SK-N-SH (cell line): ENCODE measurements at regions not wholly inside any gene's neighbourhood (a gene's known extent, or its start where the extent isn't known, plus 50 kb on each side); places are given as distances from the start of the nearest gene placed in this dataset.
"Not testable (repeated sequence)": the region's sequence is repeated elsewhere in the genome, so short reads cannot be mapped to it uniquely, and the experiment has no call there.

Experiments
- CTCF ChIA-PET: fragments of 300-600, 350-600 bp; formaldehyde crosslinking; extraction: SDS; loops from one replicate; lab custom pipeline; 2021; lab: Yijun Ruan, JAX
- POLR2A ChIA-PET: fragments of 350-600 bp; sonication (Branson Sonifier 250); formaldehyde crosslinking; extraction: SDS; loops from one replicate; lab custom pipeline; 2020; ENCODE audit warnings: antibody characterized with exemption, inconsistent platforms; lab: Yijun Ruan, JAX
- DNase-seq: peaks from one replicate; pipeline ENCODE4 v3.0.0; 2012
- H2AFZ ChIP-seq: fragments of 200-600 bp; sonication (generic); 2 replicates; pipeline ENCODE4 v1.8.1; 2016; ENCODE audit warnings: antibody characterized with exemption, mild to moderate bottlenecking, low read depth
- H3F3A ChIP-seq: fragments of 200-600 bp; sonication (generic); replicated peaks from 2 replicates; pipeline ENCODE3; 2016; ENCODE audit warnings: antibody characterized with exemption, mild to moderate bottlenecking; ENCODE audit not compliant: insufficient read depth
- H3K27ac ChIP-seq, 2 experiments: fragments of 200-500 bp in 1 of 2; fragments of 200-600 bp in 1 of 2; sonication (Bioruptor generic) in 1 of 2; sonication (generic), shearing (Covaris generic) in 1 of 2; 2 replicates each; pipeline versions ENCODE4 v1.5.1 to v1.6.1; 2014 to 2016; ENCODE audit warnings: low read depth in 2 of 2, inconsistent platforms in 1 of 2, low read length in 1 of 2, mild to moderate bottlenecking in 1 of 2, mixed read lengths in 1 of 2
- H3K27me3 ChIP-seq: fragments of 200-600 bp; sonication (generic), shearing (Covaris generic); 2 replicates; pipeline ENCODE4 v1.6.1; 2016; ENCODE audit warnings: mixed run types; ENCODE audit not compliant: insufficient read depth
- H3K36me3 ChIP-seq, 2 experiments: fragments of 200-500 bp in 1 of 2; fragments of 200-600 bp in 1 of 2; sonication (Bioruptor generic) in 1 of 2; sonication (generic) in 1 of 2; replicated peaks in 1 of 2; 2 replicates each; pipeline versions ENCODE3 to v1.5.1; 2014 to 2016; ENCODE audit warnings: low read length in 1 of 2, mild to moderate bottlenecking in 1 of 2; ENCODE audit not compliant: insufficient read depth in 2 of 2, control insufficient read depth in 1 of 2
- H3K4me1 ChIP-seq, 2 experiments: fragments of 200-500 bp in 1 of 2; fragments of 200-600 bp in 1 of 2; sonication (Bioruptor generic) in 1 of 2; sonication (generic), shearing (Covaris generic) in 1 of 2; 2 replicates each; pipeline versions ENCODE4 v1.5.1 to v1.6.1; 2014 to 2016; ENCODE audit warnings: low read depth in 1 of 2, low read length in 1 of 2, mixed run types in 1 of 2; ENCODE audit not compliant: insufficient read depth in 2 of 2, control insufficient read depth in 1 of 2
- H3K4me2 ChIP-seq: fragments of 200-600 bp; sonication (generic), shearing (Covaris generic); 2 replicates; pipeline ENCODE4 v1.6.1; 2017; ENCODE audit warnings: mixed run types
- H3K4me3 ChIP-seq, 2 experiments: fragments of 200-500 bp in 1 of 2; fragments of 200-600 bp in 1 of 2; sonication (Bioruptor generic) in 1 of 2; sonication (generic), shearing (Covaris generic) in 1 of 2; 2 replicates each; pipeline versions ENCODE4 v1.5.1 to v1.8.1; 2014 to 2016; ENCODE audit warnings: low read depth in 2 of 2, inconsistent platforms in 1 of 2, low read length in 1 of 2, mild to moderate bottlenecking in 1 of 2, mixed read lengths in 1 of 2, moderate library complexity in 1 of 2
- H3K79me2 ChIP-seq: fragments of 200-600 bp; sonication (generic); 2 replicates; pipeline ENCODE4 v1.8.1; 2017; ENCODE audit warnings: mild to moderate bottlenecking; ENCODE audit not compliant: insufficient read depth
- H3K9ac ChIP-seq: fragments of 200-600 bp; sonication (generic); 2 replicates; pipeline ENCODE4 v1.6.1; 2017; ENCODE audit warnings: mixed run types
- H3K9me2 ChIP-seq: fragments of 200-600 bp; sonication (generic); 2 replicates; pipeline ENCODE4 v1.6.1; 2017; ENCODE audit warnings: mixed run types
- H3K9me3 ChIP-seq: fragments of 200-600 bp; sonication (generic); 2 replicates; pipeline ENCODE4 v1.6.1; 2017; ENCODE audit warnings: mixed run types, mild to moderate bottlenecking, moderate library complexity
- H4K20me1 ChIP-seq: fragments of 200-600 bp; sonication (generic); 2 replicates; pipeline ENCODE4 v1.6.1; 2017; ENCODE audit warnings: mild to moderate bottlenecking, mixed run types; ENCODE audit not compliant: insufficient read depth
- CHD2 ChIP-seq: fragments of 150-350 bp; IDR thresholded peaks from 2 replicates; pipeline ENCODE4 v1.6.1; 2018; ENCODE audit warnings: low read length; ENCODE audit not compliant: partially characterized antibody
- FOSL2 ChIP-seq: IDR thresholded peaks from 2 replicates; pipeline ENCODE4 v1.4.0; 2012; ENCODE audit warnings: low read depth, mild to moderate bottlenecking, moderate library complexity, borderline replicate concordance
- FOXM1 ChIP-seq: IDR thresholded peaks from 2 replicates; pipeline ENCODE4 v1.4.0; 2012; ENCODE audit warnings: low read depth, mild to moderate bottlenecking
- GABPA ChIP-seq: IDR thresholded peaks from 2 replicates; pipeline ENCODE4 v1.4.0; 2012; ENCODE audit warnings: low read depth, mild to moderate bottlenecking
- IRF3 ChIP-seq: fragments of 150-350 bp; IDR thresholded peaks from 2 replicates; pipeline ENCODE4 v1.6.1; 2016; ENCODE audit warnings: mild to moderate bottlenecking, low read depth, low read length
- MXI1 ChIP-seq: IDR thresholded peaks from 2 replicates; pipeline ENCODE4 v1.6.1; 2012; ENCODE audit warnings: mild to moderate bottlenecking, low read depth, low read length, improper control_type of control experiment
- RAD21 ChIP-seq: IDR thresholded peaks from 2 replicates; pipeline ENCODE4 v1.6.1; 2012; ENCODE audit warnings: mild to moderate bottlenecking, low read length
- TEAD4 ChIP-seq: IDR thresholded peaks from 2 replicates; pipeline ENCODE4 v1.4.0; 2012; ENCODE audit warnings: mild to moderate bottlenecking, borderline replicate concordance; ENCODE audit not compliant: insufficient read depth
- WGBS: methylation state at CpG from one replicate; pipeline ENCODE4 v1.1.6; 2017; ENCODE audit warnings: low lambda C conversion rate; 5-methylcytosine and 5-hydroxymethylcytosine counted together
- TF ChIP-seq, protein P1 (sequence below): IDR thresholded peaks from 2 replicates; pipeline ENCODE4 v1.4.0; 2012; ENCODE audit warnings: low read depth, borderline replicate concordance

- H3K27me3 ChIP-seq = no peaks in the 10 kb centered on the region
- POLR2A ChIA-PET = no interaction called here
- TF ChIP-seq FOSL2 (no peak), GABPA (no peak), IRF3 (no peak), FOXM1 (no peak), CHD2 (no peak), MXI1 (no peak), TEAD4 (no peak), RAD21 (no peak)
- TF ChIP-seq, protein P1, sequence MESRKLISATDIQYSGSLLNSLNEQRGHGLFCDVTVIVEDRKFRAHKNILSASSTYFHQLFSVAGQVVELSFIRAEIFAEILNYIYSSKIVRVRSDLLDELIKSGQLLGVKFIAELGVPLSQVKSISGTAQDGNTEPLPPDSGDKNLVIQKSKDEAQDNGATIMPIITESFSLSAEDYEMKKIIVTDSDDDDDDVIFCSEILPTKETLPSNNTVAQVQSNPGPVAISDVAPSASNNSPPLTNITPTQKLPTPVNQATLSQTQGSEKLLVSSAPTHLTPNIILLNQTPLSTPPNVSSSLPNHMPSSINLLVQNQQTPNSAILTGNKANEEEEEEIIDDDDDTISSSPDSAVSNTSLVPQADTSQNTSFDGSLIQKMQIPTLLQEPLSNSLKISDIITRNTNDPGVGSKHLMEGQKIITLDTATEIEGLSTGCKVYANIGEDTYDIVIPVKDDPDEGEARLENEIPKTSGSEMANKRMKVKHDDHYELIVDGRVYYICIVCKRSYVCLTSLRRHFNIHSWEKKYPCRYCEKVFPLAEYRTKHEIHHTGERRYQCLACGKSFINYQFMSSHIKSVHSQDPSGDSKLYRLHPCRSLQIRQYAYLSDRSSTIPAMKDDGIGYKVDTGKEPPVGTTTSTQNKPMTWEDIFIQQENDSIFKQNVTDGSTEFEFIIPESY = no peak
- TF ChIP-seq, all 33 proteins: peak for 0
- no peaks in the 10 kb centered on the region for H3K36me3 ChIP-seq
- H3F3A ChIP-seq = no peaks in the 10 kb centered on the region
- no peak overlapping the region for H3K9ac ChIP-seq
- H3K27ac ChIP-seq = no peak overlapping the region
- no peaks in the 10 kb centered on the region for H3K4me1 ChIP-seq
- CTCF ChIA-PET = no interaction called here
- no peaks in the 10 kb centered on the region for H3K79me2 ChIP-seq
- no peaks in the 10 kb centered on the region for H3K9me2 ChIP-seq
- H4K20me1 ChIP-seq = no peaks in the 10 kb centered on the region
- DNase-seq = no peak
- WGBS = 47% methylated on average over 2 of the region's 2 CpGs
- H3K4me3 ChIP-seq = no peak overlapping the region
- H3K9me3 ChIP-seq = no peaks in the 10 kb centered on the region
- H2AFZ ChIP-seq = no peak overlapping the region
- no peak overlapping the region for H3K4me2 ChIP-seq
Observed at GRCh38 chr12:3428631-3429030, 62.4 kb upstream of the PRMT8 start.

DNA sequence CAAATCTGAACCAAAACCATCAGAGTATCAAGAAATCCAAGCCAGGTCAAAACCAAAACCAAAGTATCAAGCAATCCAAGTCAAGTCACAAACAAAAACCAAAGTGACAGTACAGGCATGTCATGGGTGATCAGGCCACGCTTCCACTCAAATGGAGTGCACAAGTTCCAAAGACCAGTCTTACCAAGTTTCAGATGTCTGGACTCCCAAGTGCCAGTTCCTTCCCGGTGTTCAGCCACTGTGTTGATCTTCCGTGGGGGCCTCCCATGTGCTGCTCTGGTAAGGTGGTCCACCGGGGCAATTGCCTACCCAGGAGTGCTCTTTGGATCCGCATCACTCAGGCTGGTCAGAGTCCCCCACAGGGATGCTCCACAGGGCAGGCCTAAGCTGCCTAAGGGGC, 61.5 kb upstream of the PRMT8 start:
- H3K9ac ChIP-seq, H3K79me2 ChIP-seq, CTCF ChIA-PET, H3K27me3 ChIP-seq, H3K9me3 ChIP-seq, POLR2A ChIA-PET, H3K27ac ChIP-seq, H3K4me3 ChIP-seq, DNase-seq, H3F3A ChIP-seq, H2AFZ ChIP-seq, H4K20me1 ChIP-seq, H3K36me3 ChIP-seq, H3K9me2 ChIP-seq, H3K4me1 ChIP-seq, H3K4me2 ChIP-seq: not testable (repeated sequence)
- 32% methylated on average over 5 of the region's 5 CpGs for WGBS

DNA sequence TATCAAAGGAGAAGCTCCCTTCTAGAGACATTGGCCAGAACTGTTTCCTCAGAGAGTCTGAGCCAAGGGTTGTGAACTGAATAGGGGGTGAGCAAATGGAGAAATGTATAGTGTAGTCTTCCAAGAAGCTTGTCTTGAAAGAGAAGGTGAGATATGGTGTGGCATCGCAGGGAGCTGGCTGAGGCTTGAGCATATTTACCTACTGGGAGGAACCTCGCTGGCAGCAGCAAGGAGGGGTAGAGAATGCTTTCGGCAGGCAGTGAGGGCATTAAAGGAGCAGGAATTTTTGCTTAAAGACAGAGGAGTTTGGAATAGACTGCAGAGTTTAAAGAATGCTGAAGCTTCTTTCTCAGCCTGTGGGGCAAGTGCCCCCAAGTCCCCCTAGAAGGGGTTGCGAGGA, 59.3 kb upstream of the PRMT8 start:
- Histone ChIP-seq H2AFZ (no peak overlapping the region), H3F3A (no peaks in the 10 kb centered on the region), H3K36me3 (no peaks in the 10 kb centered on the region), H4K20me1 (no peaks in the 10 kb centered on the region), H3K9ac (no peak overlapping the region), H3K27me3 (no peaks in the 10 kb centered on the region; the same call in 1 of the 2 replicates), H3K4me2 (peak overlapping the region; percentile 30; the same call in 1 of the 2 replicates), H3K9me3 (no peaks in the 10 kb centered on the region), H3K4me1 (peaks cover 0 to 5% of the 10 kb centered on the region in 2 experiments; a peak in 1 of 4 replicates), H3K4me3 (0 out of 4 replicates have a peak overlapping the region, but pooled peaks of 1 of the 2 experiments have one; percentile 25), H3K79me2 (no peaks in the 10 kb centered on the region)
- 62% methylated on average over 4 of the region's 4 CpGs for WGBS
- DNase-seq = no peak
- CTCF ChIA-PET = interaction anchor here (1.6 kb wide), 1 partner anchor 132 kb away, joined by 6 read pairs; no protein-coding TSS in a partner anchor
- POLR2A ChIA-PET = no interaction called here
- TF ChIP-seq MXI1 = no peak
- TF ChIP-seq, all 33 proteins: peak for 0
- no peaks in the 10 kb centered on the region for H3K9me2 ChIP-seq
- no peak overlapping the region for H3K27ac ChIP-seq
